ENCODE measurements at regions not wholly inside any gene's neighbourhood (a gene's known extent, or its start where the extent isn't known, plus 50 kb on each side); places are given as distances from the start of the nearest gene placed in this dataset.
"Not testable (repeated sequence)": the region's sequence is repeated elsewhere in the genome, so short reads cannot be mapped to it uniquely, and the experiment has no call there.

DNA sequence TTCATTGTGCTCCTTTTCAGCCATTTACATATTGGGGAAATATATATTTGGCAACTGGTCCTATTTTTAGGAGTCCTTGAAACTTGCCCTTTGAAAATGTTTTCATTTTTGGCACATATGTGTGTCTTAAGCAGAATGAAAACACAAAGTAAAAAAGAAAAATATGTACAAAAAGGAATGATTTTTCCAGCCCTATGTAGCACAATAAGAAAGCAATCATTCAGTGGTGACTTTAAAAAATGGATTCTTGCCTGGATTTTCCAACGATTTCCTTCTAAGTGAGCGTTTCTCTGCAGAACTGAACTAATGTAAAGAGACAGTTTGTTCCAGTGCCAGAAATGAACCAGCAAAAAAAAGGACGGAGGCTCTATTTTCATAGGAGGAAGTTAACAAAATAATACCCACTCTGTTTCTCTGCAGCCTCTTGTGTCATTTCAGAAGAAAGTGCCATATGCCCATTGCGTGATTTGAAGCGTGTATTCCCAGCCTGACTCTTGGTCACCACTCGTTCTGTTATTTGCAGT lies 340.1 kb downstream of the SETD4 start:
- no peak for DNase-seq (ENCODE audit: low spot score)
- TF ChIP-seq, protein P1, sequence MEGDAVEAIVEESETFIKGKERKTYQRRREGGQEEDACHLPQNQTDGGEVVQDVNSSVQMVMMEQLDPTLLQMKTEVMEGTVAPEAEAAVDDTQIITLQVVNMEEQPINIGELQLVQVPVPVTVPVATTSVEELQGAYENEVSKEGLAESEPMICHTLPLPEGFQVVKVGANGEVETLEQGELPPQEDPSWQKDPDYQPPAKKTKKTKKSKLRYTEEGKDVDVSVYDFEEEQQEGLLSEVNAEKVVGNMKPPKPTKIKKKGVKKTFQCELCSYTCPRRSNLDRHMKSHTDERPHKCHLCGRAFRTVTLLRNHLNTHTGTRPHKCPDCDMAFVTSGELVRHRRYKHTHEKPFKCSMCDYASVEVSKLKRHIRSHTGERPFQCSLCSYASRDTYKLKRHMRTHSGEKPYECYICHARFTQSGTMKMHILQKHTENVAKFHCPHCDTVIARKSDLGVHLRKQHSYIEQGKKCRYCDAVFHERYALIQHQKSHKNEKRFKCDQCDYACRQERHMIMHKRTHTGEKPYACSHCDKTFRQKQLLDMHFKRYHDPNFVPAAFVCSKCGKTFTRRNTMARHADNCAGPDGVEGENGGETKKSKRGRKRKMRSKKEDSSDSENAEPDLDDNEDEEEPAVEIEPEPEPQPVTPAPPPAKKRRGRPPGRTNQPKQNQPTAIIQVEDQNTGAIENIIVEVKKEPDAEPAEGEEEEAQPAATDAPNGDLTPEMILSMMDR (IDR thresholded peaks at IDR 0.05), result no peak
- no peak for ATAC-seq (ENCODE audit: low FRiP score)

GRCh38 chr21:35719080-35719479 lies 341.2 kb downstream of the SETD4 start:
- ATAC-seq (ENCODE audit: low FRiP score), result no peak
- TF ChIP-seq, protein P1 (IDR thresholded peaks at IDR 0.05), result no peak

DNA sequence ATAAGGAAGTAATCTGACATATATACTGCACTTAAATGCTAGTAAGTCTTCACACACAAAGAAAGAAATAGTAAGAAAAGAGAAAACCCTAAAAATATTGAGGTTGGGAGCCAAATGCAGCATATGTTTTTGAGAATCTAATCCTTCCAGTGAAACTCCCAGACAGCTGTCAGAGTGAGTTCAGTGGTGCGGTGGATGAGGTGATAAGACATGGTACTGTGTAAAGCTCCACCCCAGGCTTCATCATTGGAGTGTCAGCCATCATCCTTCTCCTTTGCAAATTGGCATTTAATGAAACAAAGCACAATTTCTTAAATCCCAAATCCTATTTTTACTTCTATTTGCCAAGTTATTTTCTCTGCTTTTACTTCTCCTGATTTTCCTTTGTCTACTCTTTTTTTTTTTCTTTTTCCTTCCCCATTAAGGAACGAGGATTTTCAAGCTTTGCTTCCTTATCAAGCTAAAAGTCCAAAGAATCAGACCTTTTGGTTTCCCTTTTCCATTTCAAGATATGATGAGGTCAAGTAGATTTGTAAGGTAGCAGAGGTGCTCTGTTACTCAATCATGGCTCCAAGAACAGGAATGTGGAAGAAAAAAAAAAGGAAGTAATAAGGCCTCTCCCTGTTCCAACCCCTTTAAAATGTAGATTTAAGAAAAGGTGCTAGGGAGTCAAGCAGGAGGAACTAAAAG lies 343.3 kb downstream of the SETD4 start:
- DNase-seq (ENCODE audit: low spot score), result no peak
- no peak for ATAC-seq (ENCODE audit: low FRiP score)
- TF ChIP-seq, protein P1 (IDR thresholded peaks at IDR 0.05), result no peak

More at GRCh38 chr21:35719080-35719479, 341.2 kb downstream of the SETD4 start:
- DNase-seq (ENCODE audit: low spot score), result no peak

DNA sequence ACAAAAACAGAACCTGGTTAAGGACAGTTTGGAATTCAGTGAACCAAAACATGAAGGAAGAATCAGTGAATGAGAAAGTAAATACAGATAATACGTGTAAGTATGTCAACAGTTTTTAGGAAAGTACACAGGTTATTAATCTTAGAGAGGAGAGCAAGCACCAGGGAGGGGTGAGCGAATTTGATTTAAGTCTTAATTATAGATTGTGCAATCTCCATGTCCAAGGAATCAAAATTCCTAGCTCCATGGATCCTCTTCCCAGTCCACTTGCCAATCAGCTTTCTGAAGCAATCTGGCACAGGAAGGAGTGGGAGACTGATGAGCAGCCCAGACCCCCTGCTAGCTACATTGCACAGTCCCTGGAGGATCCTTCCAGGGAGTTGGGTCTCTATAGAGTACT lies 346.4 kb downstream of the SETD4 start:
- ATAC-seq (ENCODE audit: low FRiP score) (no peak), DNase-seq (ENCODE audit: low spot score) (no peak)
- TF ChIP-seq, protein P1 (IDR thresholded peaks at IDR 0.05), result no peak

- ATAC-seq (ENCODE audit: low FRiP score), result no peak
- no peak for DNase-seq (ENCODE audit: low spot score)
- TF ChIP-seq, protein P1 (IDR thresholded peaks at IDR 0.05), result no peak
These were observed 348.7 kb downstream of the SETD4 start for GRCh38 chr21:35711661-35712060.

DNA sequence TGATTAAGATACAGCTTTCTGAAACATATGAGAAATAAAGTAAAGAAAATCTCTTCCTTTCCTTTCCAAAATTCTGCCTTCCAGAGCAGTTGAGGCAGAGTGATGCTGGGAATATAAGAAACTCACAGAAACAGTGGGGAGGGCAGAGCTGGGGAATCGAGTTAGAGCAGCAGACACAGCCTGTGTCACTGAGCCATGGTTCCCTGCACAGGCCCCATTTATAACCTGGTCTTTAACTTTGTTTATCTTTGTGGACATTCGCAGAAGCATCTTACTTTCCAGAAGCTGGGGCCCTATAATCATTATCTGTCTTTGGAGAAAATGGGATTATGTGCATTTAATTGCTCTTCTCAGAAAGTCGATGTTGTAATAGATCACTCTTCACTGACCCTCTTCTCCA lies 349.1 kb downstream of the SETD4 start:
- no peak for DNase-seq (ENCODE audit: low spot score)
- TF ChIP-seq, protein P1 (IDR thresholded peaks at IDR 0.05), result no peak
- ATAC-seq (ENCODE audit: low FRiP score), result no peak

DNA sequence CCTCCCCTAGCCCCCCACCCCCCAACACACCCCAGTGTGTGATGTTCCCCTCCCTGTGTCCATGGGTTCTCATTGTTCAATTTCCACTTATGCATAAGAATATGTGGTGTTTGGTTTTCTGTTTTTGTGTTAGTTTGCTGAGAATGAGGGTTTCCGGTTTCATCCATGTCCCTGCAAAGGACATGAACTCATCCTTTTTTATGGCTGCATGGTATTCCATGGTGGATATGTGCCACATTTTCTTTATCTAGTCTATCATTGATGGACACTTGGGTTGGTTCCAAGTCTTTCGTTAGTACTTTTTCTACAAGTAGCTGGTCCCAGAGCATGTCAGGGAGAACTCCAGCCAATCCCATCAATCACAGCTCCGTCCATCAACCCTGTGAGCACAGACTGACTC lies 350.3 kb downstream of the SETD4 start:
- not testable (repeated sequence) for DNase-seq (ENCODE audit: low spot score); ATAC-seq (ENCODE audit: low FRiP score)
